IMR-90 (cell line): ENCODE measurements at regions not wholly inside any gene's neighbourhood (a gene's known extent, or its start where the extent isn't known, plus 50 kb on each side); places are given as distances from the start of the nearest gene placed in this dataset.

Source experiments
- ATAC-seq: fragments of 200-7000 bp; cut with Tn5 transposase; 2 replicates; pipeline ENCODE4 v1.9.1; 2020; ENCODE audit warnings: low read depth, mild to moderate bottlenecking, moderate library complexity
- BruUV-seq: library from RNA; stranded (reverse); fragments of 400-500 nt; replicated peaks from 2 replicates; lab custom pipeline; 2021; lab: Mats Ljungman, UMichigan
- CTCF ChIA-PET: fragments of 300-600 bp; formaldehyde crosslinking; extraction: SDS; loops from one replicate; lab custom pipeline; 2021; ENCODE audit warnings: antibody characterized with exemption; lab: Yijun Ruan, JAX
- POLR2A ChIA-PET: fragments of 300-600 bp; sonication (Branson Sonifier 250); formaldehyde crosslinking; loops from one replicate; lab custom pipeline; 2022; ENCODE audit warnings: antibody characterized with exemption; ENCODE audit not compliant: unreplicated experiment; lab: Charles Lee
- DNase-seq: peaks from one replicate; pipeline ENCODE4 v3.0.0; 2013
- H2AFZ ChIP-seq: replicated peaks from 2 replicates; pipeline ENCODE3; 2013; ENCODE audit warnings: low read length, mild to moderate bottlenecking; ENCODE audit not compliant: poor library complexity
- H2AK5ac ChIP-seq: 2 replicates; pipeline ENCODE4 v1.6.1; 2013; ENCODE audit warnings: low read depth, low read length, inconsistent platforms
- H2AK9ac ChIP-seq: replicated peaks from 2 replicates; pipeline ENCODE3; 2013; ENCODE audit warnings: mild to moderate bottlenecking, low read depth, low read length, moderate library complexity; ENCODE audit not compliant: poor library complexity
- H2BK120ac ChIP-seq: 2 replicates; pipeline ENCODE4 v1.6.1; 2013; ENCODE audit warnings: low read depth, low read length, inconsistent platforms
- H2BK15ac ChIP-seq: 3 replicates; pipeline ENCODE4 v1.6.1; 2013; ENCODE audit warnings: low read depth, low read length, inconsistent platforms
- H2BK20ac ChIP-seq: 2 replicates; pipeline ENCODE4 v1.6.1; 2013; ENCODE audit warnings: low read depth, mild to moderate bottlenecking, inconsistent platforms, low read length, moderate library complexity
- H2BK5ac ChIP-seq: 2 replicates; pipeline ENCODE4 v1.6.1; 2013; ENCODE audit warnings: mild to moderate bottlenecking, low read depth, low read length, inconsistent platforms; ENCODE audit not compliant: poor library complexity, severe bottlenecking
- H3K14ac ChIP-seq: replicated peaks from 2 replicates; pipeline ENCODE4 v1.6.1; 2013; ENCODE audit warnings: low read depth, low read length, inconsistent platforms
- H3K18ac ChIP-seq: 2 replicates; pipeline ENCODE4 v1.6.1; 2013; ENCODE audit warnings: low read depth, low read length, control low read depth
- H3K23ac ChIP-seq: 2 replicates; pipeline ENCODE4 v1.6.1; 2013; ENCODE audit warnings: low read depth, low read length, inconsistent platforms
- H3K27ac ChIP-seq: 2 replicates; pipeline ENCODE4 v1.5.1; 2013; ENCODE audit warnings: mild to moderate bottlenecking, control low read depth, low read length; ENCODE audit not compliant: insufficient read depth
- H3K27me3 ChIP-seq: 2 replicates; pipeline ENCODE4 v1.6.1; 2013; ENCODE audit warnings: low read length; ENCODE audit not compliant: control insufficient read depth, insufficient read depth
- H3K36me3 ChIP-seq: 2 replicates; pipeline ENCODE4 v1.6.1; 2013; ENCODE audit warnings: low read length, mixed read lengths; ENCODE audit not compliant: control insufficient read depth, insufficient read depth
- H3K4ac ChIP-seq: 2 replicates; pipeline ENCODE4 v1.6.1; 2013; ENCODE audit warnings: low read depth, low read length, inconsistent platforms
- H3K4me1 ChIP-seq: 2 replicates; pipeline ENCODE4 v1.6.1; 2013; ENCODE audit warnings: low read length, mixed read lengths; ENCODE audit not compliant: control insufficient read depth, insufficient read depth
- H3K4me2 ChIP-seq: 2 replicates; pipeline ENCODE4 v1.6.1; 2013; ENCODE audit warnings: low read depth, mild to moderate bottlenecking, control low read depth, low read length, moderate library complexity
- H3K4me3 ChIP-seq: 2 replicates; pipeline ENCODE4 v1.5.1; 2013; ENCODE audit warnings: low read depth, mild to moderate bottlenecking, control low read depth, low read length, moderate library complexity; ENCODE audit not compliant: insufficient read depth
- H3K56ac ChIP-seq: 2 replicates; pipeline ENCODE4 v1.6.1; 2013; ENCODE audit warnings: low read length, inconsistent platforms; ENCODE audit not compliant: insufficient read depth; ENCODE audit errors: extremely low read depth
- H3K79me1 ChIP-seq, 2 experiments: 2 replicates each; pipeline ENCODE4 v1.6.1; 2013; ENCODE audit warnings: low read length in 2 of 2, inconsistent platforms in 1 of 2, low read depth in 1 of 2
- H3K9ac ChIP-seq: 2 replicates; pipeline ENCODE4 v1.6.1; 2013; ENCODE audit warnings: low read depth, low read length, control low read depth
- H3K9me1 ChIP-seq: 2 replicates; pipeline ENCODE4 v1.6.1; 2013; ENCODE audit warnings: low read length, inconsistent platforms; ENCODE audit not compliant: insufficient read depth
- H3K9me3 ChIP-seq: 2 replicates; pipeline ENCODE4 v1.6.1; 2013; ENCODE audit warnings: low read length; ENCODE audit not compliant: control insufficient read depth, insufficient read depth
- H4K20me1 ChIP-seq: 2 replicates; pipeline ENCODE4 v1.6.1; 2013; ENCODE audit warnings: low read length, inconsistent platforms; ENCODE audit not compliant: insufficient read depth
- H4K5ac ChIP-seq: 2 replicates; pipeline ENCODE4 v1.6.1; 2013; ENCODE audit warnings: mild to moderate bottlenecking, low read depth, low read length, control low read depth
- H4K8ac ChIP-seq, 2 experiments: 2 replicates each; pipeline ENCODE4 v1.6.1; 2013; ENCODE audit warnings: low read depth in 2 of 2, low read length in 2 of 2, control low read depth in 1 of 2, inconsistent platforms in 1 of 2
- H4K91ac ChIP-seq: 2 replicates; pipeline ENCODE4 v1.6.1; 2013; ENCODE audit warnings: low read depth, low read length, inconsistent platforms; ENCODE audit not compliant: insufficient read depth
- WGBS, 2 experiments: methylation state at CpG; one replicate each; pipeline versions ENCODE4 v1.1.5 to v1.1.7; 2013; ENCODE audit warnings: missing lambda C conversion rate in 2 of 2; ENCODE audit not compliant: insufficient read length in 1 of 2; ENCODE audit errors: extremely low coverage in 2 of 2; 5-methylcytosine and 5-hydroxymethylcytosine counted together
- dilution Hi-C: fragments of 300-500 bp; cut with HindIII; formaldehyde crosslinking; loops from one replicate; pipeline ENCODE4 v1.14.3; 2018; ENCODE audit warnings: low sequenced_read_pairs; ENCODE audit not compliant: unreplicated experiment
- in situ Hi-C: fragments of 300-500 bp; cut with MboI; formaldehyde crosslinking; loops from 3 replicates; pipeline ENCODE4 v1.14.3; 2019; ENCODE audit warnings: low sequenced_read_pairs, inconsistent platforms, mixed read lengths
- intact Hi-C: fragments of 100-400 bp; cut with micrococcal nuclease; formaldehyde crosslinking; loops from 2 replicates; pipeline ENCODE4 v1.10.0; 2022
- TF ChIP-seq, protein P1 (sequence below): fragments of 150-350 bp; IDR thresholded peaks from 2 replicates; pipeline ENCODE4 v1.6.1; 2017; ENCODE audit warnings: mild to moderate bottlenecking, antibody characterized with exemption, low read length, low read depth

DNA sequence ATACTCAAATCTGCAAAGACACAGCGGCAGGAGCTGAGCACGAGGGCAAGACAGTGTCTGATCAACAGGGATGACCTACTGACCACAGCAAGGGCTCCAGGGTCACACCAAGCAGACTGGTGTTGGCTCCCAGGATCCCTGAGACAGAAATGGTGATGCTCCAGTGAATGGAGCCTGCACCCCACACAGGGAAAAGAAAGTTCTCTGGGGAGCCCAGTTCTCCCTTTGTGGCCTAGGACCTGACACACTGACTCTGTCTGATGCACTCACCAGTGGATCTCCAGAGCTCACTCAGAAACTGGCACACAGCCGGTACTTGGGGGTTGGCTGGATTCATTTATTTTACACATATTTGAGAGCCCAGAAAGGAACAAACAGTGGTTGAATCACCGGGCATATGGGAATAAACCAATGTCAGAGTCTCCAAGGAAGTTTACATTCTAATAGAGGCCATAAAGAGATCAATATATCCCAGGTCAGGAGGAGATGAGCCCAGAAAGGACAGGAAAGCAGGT is 215.6 kb upstream of the ARL4C start:
- Histone ChIP-seq H3K4me2 (peak overlapping the region; percentile 38; the same call in 1 of the 2 replicates), H4K8ac (peak overlapping the region; percentile 4 to 55; a peak in 2 of 4 replicates), H3K79me1 (no peaks in the 10 kb centered on the region), H3K27ac (peak overlapping the region; percentile 19), H3K18ac (peak overlapping the region; percentile 88), H3K36me3 (no peaks in the 10 kb centered on the region), H3K14ac (peak overlapping the region; percentile 18), H3K4ac (peak overlapping the region; percentile 70), H2BK20ac (peak overlapping the region; percentile 71), H2BK120ac (peak overlapping the region; percentile 87), H2AFZ (peak overlapping the region; percentile 48), H2AK9ac (peak overlapping the region; percentile 62), H2BK5ac (peak overlapping the region; percentile 52), H2BK15ac (peak overlapping the region; percentile 87; the same call in 2 of the 3 replicates), H4K20me1 (no peaks in the 10 kb centered on the region), H3K23ac (peak overlapping the region; percentile 6; the same call in 1 of the 2 replicates), H3K4me3 (no peak overlapping the region), H4K5ac (peak overlapping the region; percentile 73), H3K27me3 (no peaks in the 10 kb centered on the region), H4K91ac (peak overlapping the region; percentile 82), H3K9ac (no peak overlapping the region), H3K9me3 (no peaks in the 10 kb centered on the region), H3K56ac (no peak overlapping the region), H3K4me1 (peaks cover 6% of the 10 kb centered on the region), H2AK5ac (peak overlapping the region; percentile 71), H3K9me1 (peaks cover 6% of the 10 kb centered on the region; the same call in 1 of the 2 replicates)
- dilution Hi-C loops = no loop called here
- ATAC-seq (peak; percentile 91), DNase-seq (peak; percentile 68)
- ChIA-PET CTCF (no interaction called here), POLR2A (no interaction called here)
- in situ Hi-C loops = no loop called here
- WGBS, 2 experiments = 67% methylated on average over 2 of the region's 4 CpGs; no CpG with 5 or more reads in 1 of the 2 experiments
- no TSS peak for BruUV-seq
- TF ChIP-seq, protein P1, sequence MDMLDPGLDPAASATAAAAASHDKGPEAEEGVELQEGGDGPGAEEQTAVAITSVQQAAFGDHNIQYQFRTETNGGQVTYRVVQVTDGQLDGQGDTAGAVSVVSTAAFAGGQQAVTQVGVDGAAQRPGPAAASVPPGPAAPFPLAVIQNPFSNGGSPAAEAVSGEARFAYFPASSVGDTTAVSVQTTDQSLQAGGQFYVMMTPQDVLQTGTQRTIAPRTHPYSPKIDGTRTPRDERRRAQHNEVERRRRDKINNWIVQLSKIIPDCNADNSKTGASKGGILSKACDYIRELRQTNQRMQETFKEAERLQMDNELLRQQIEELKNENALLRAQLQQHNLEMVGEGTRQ = no peak
- intact Hi-C loops = no loop called here
